Neural progenitor cell (in vitro differentiated cells): ENCODE measurements at regions not wholly inside any gene's neighbourhood (a gene's known extent, or its start where the extent isn't known, plus 50 kb on each side); places are given as distances from the start of the nearest gene placed in this dataset.
"Not testable (repeated sequence)": the region's sequence is repeated elsewhere in the genome, so short reads cannot be mapped to it uniquely, and the experiment has no call there.

ENCODE experiments used
- EZH2 ChIP-seq: fragments of 200-600 bp; sonication (generic); IDR thresholded peaks from 2 replicates; pipeline ENCODE4 v1.6.1; 2017; ENCODE audit warnings: antibody characterized with exemption, mild to moderate bottlenecking, moderate library complexity
- EZH2phosphoT487 ChIP-seq: fragments of 200-600 bp; sonication (generic); IDR thresholded peaks from 2 replicates; pipeline ENCODE4 v1.6.1; 2017; ENCODE audit warnings: antibody characterized with exemption
- TF ChIP-seq, protein P1 (sequence below): fragments of 200-600 bp; sonication (generic); IDR thresholded peaks from 2 replicates; pipeline ENCODE4 v1.5.1; 2017; ENCODE audit warnings: antibody characterized with exemption, mild to moderate bottlenecking

GRCh38 chrX:134071899-134072298 lies 86.5 kb upstream of the GPC3 start:
- TF ChIP-seq, protein P1, sequence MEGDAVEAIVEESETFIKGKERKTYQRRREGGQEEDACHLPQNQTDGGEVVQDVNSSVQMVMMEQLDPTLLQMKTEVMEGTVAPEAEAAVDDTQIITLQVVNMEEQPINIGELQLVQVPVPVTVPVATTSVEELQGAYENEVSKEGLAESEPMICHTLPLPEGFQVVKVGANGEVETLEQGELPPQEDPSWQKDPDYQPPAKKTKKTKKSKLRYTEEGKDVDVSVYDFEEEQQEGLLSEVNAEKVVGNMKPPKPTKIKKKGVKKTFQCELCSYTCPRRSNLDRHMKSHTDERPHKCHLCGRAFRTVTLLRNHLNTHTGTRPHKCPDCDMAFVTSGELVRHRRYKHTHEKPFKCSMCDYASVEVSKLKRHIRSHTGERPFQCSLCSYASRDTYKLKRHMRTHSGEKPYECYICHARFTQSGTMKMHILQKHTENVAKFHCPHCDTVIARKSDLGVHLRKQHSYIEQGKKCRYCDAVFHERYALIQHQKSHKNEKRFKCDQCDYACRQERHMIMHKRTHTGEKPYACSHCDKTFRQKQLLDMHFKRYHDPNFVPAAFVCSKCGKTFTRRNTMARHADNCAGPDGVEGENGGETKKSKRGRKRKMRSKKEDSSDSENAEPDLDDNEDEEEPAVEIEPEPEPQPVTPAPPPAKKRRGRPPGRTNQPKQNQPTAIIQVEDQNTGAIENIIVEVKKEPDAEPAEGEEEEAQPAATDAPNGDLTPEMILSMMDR = peak; percentile 38
- not testable (repeated sequence) for TF ChIP-seq EZH2phosphoT487, EZH2
